ENCODE measurements at regions not wholly inside any gene's neighbourhood (a gene's known extent, or its start where the extent isn't known, plus 50 kb on each side); places are given as distances from the start of the nearest gene placed in this dataset.

DNA sequence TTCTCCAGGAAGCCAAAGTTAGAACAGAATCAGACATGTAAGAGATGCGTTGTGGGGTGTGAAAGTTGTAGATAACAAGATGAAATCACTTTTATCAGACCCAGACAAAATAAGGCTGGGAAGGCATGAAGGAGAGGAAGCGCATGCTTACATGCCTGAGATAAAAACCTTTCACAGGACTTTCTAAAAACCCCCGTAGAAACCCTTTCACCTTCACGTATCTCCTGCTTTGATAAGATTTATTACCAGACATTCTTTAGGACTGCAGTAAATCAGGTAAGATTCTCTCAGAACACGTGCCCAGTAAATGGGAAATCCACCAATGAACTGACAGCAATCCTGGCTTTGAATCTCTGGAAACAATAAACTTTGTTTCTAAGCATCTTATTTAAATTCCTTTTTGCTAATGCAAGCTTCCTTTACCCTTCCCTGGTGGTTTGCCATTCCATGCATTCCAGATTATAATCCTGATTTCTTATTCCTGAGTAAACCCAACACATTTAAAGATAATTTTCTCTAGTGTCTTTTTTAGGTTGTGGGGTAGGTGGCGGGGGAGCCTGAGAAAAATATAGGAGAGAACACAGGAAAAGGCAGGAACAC is 254.6 kb upstream of the LDB2 start (continued):
- TF ChIP-seq, protein P1, sequence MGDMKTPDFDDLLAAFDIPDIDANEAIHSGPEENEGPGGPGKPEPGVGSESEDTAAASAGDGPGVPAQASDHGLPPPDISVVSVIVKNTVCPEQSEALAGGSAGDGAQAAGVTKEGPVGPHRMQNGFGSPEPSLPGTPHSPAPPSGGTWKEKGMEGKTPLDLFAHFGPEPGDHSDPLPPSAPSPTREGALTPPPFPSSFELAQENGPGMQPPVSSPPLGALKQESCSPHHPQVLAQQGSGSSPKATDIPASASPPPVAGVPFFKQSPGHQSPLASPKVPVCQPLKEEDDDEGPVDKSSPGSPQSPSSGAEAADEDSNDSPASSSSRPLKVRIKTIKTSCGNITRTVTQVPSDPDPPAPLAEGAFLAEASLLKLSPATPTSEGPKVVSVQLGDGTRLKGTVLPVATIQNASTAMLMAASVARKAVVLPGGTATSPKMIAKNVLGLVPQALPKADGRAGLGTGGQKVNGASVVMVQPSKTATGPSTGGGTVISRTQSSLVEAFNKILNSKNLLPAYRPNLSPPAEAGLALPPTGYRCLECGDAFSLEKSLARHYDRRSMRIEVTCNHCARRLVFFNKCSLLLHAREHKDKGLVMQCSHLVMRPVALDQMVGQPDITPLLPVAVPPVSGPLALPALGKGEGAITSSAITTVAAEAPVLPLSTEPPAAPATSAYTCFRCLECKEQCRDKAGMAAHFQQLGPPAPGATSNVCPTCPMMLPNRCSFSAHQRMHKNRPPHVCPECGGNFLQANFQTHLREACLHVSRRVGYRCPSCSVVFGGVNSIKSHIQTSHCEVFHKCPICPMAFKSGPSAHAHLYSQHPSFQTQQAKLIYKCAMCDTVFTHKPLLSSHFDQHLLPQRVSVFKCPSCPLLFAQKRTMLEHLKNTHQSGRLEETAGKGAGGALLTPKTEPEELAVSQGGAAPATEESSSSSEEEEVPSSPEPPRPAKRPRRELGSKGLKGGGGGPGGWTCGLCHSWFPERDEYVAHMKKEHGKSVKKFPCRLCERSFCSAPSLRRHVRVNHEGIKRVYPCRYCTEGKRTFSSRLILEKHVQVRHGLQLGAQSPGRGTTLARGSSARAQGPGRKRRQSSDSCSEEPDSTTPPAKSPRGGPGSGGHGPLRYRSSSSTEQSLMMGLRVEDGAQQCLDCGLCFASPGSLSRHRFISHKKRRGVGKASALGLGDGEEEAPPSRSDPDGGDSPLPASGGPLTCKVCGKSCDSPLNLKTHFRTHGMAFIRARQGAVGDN (IDR thresholded peaks at IDR 0.05), result no peak
- TF ChIP-seq TCF3 (IDR thresholded peaks at IDR 0.05; ENCODE audit: borderline replicate concordance, insufficient read depth, low read depth, low read length) (no peak), SUZ12 (IDR thresholded peaks at IDR 0.05; ENCODE audit: unreplicated experiment) (no peak), ZNF24 (IDR thresholded peaks at IDR 0.05) (no peak), NFYA (IDR thresholded peaks at IDR 0.05; ENCODE audit: borderline replicate concordance, low read depth, low read length) (no peak), RAD51 (IDR thresholded peaks at IDR 0.05) (no peak)

DNA sequence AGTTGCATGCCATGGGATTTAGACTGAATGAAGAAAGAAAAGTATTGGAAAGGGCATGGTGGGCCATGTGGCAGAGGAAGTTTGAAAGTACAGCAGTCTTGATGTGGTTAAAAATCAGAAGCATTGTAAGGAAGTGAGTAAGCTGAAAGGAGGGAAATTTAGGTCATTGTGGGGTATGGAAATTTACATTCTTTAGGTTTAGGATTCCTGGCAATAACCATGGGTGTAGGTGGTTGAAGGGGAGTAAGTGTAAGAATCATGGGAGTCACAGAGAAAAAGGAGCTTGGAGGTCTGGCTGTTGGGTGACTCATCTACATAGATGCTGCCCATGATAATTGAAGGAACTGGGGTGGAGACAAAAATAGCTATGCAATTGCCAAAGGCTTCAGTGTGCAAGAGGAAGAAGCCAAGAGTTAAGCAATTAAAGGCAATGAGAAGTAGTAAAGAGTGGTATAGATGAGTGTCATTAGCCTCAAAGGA is 243.8 kb upstream of the LDB2 start:
- BruUV-seq (replicated peaks), result no TSS peak
- no peak overlapping the region for H3K27ac ChIP-seq (ENCODE audit: control insufficient read depth, insufficient read depth)
- no peaks in the 10 kb centered on the region for H3K79me2 ChIP-seq (ENCODE audit: control insufficient read depth, insufficient read depth, low read length)
- intact Hi-C loops (cut with micrococcal nuclease; ENCODE audit: unreplicated experiment), result no loop called here
- no peak overlapping the region for H3K4me3 ChIP-seq
- no peaks in the 10 kb centered on the region for H3K4me1 ChIP-seq (ENCODE audit: control insufficient read depth, insufficient read depth, low read length)
- H3K9ac ChIP-seq (ENCODE audit: control insufficient read depth, insufficient read depth, low read length), result no peak overlapping the region
- ChIA-PET SMC1A (ENCODE audit: uncharacterized antibody, unreplicated experiment) (no interaction called here), POLR2A (no interaction called here), RAD21 (ENCODE audit: unreplicated experiment) (no interaction called here), CTCF (no interaction called here)
- H2AFZ ChIP-seq (ENCODE audit: control insufficient read depth, low read depth, low read length), result no peak overlapping the region
- in situ Hi-C loops (cut with MboI), result no loop called here
- no peaks in the 10 kb centered on the region for H4K20me1 ChIP-seq (ENCODE audit: control insufficient read depth, insufficient read depth)
- no peak overlapping the region for H3K4me2 ChIP-seq (ENCODE audit: control insufficient read depth, insufficient read depth)
- DNase-seq (ENCODE audit: low read depth, low spot score) (no peak), FAIRE-seq (no peak), ATAC-seq (no peak)
- no peaks in the 10 kb centered on the region for H3K27me3 ChIP-seq (replicated peaks in 1 of 2; ENCODE audit: control insufficient read depth in 2 of 2, insufficient read depth in 2 of 2, low read length in 1 of 2)
- no peaks in the 10 kb centered on the region for H3K36me3 ChIP-seq (ENCODE audit: control insufficient read depth in 2 of 2, insufficient read depth in 2 of 2, low read length in 1 of 2)
- no peaks in the 10 kb centered on the region; the same call in 2 of the 3 replicates for H3K9me3 ChIP-seq (replicated peaks; ENCODE audit: control insufficient read depth, insufficient read depth, low read length)
- TF ChIP-seq, protein P2, sequence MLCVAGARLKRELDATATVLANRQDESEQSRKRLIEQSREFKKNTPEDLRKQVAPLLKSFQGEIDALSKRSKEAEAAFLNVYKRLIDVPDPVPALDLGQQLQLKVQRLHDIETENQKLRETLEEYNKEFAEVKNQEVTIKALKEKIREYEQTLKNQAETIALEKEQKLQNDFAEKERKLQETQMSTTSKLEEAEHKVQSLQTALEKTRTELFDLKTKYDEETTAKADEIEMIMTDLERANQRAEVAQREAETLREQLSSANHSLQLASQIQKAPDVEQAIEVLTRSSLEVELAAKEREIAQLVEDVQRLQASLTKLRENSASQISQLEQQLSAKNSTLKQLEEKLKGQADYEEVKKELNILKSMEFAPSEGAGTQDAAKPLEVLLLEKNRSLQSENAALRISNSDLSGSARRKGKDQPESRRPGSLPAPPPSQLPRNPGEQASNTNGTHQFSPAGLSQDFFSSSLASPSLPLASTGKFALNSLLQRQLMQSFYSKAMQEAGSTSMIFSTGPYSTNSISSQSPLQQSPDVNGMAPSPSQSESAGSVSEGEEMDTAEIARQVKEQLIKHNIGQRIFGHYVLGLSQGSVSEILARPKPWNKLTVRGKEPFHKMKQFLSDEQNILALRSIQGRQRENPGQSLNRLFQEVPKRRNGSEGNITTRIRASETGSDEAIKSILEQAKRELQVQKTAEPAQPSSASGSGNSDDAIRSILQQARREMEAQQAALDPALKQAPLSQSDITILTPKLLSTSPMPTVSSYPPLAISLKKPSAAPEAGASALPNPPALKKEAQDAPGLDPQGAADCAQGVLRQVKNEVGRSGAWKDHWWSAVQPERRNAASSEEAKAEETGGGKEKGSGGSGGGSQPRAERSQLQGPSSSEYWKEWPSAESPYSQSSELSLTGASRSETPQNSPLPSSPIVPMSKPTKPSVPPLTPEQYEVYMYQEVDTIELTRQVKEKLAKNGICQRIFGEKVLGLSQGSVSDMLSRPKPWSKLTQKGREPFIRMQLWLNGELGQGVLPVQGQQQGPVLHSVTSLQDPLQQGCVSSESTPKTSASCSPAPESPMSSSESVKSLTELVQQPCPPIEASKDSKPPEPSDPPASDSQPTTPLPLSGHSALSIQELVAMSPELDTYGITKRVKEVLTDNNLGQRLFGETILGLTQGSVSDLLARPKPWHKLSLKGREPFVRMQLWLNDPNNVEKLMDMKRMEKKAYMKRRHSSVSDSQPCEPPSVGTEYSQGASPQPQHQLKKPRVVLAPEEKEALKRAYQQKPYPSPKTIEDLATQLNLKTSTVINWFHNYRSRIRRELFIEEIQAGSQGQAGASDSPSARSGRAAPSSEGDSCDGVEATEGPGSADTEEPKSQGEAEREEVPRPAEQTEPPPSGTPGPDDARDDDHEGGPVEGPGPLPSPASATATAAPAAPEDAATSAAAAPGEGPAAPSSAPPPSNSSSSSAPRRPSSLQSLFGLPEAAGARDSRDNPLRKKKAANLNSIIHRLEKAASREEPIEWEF (IDR thresholded peaks at IDR 0.05; ENCODE audit: insufficient replicate concordance, low read depth, low read length), result no peak
- TF ChIP-seq, protein P3, sequence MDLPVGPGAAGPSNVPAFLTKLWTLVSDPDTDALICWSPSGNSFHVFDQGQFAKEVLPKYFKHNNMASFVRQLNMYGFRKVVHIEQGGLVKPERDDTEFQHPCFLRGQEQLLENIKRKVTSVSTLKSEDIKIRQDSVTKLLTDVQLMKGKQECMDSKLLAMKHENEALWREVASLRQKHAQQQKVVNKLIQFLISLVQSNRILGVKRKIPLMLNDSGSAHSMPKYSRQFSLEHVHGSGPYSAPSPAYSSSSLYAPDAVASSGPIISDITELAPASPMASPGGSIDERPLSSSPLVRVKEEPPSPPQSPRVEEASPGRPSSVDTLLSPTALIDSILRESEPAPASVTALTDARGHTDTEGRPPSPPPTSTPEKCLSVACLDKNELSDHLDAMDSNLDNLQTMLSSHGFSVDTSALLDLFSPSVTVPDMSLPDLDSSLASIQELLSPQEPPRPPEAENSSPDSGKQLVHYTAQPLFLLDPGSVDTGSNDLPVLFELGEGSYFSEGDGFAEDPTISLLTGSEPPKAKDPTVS (IDR thresholded peaks at IDR 0.05; ENCODE audit: low read depth, low read length), result no peak
- TF ChIP-seq RCOR1 (conservative IDR thresholded peaks at IDR 0.05; ENCODE audit: low read depth, low read length), result no peak
